B cell (primary cell): ENCODE measurements at regions not wholly inside any gene's neighbourhood (a gene's known extent, or its start where the extent isn't known, plus 50 kb on each side); places are given as distances from the start of the nearest gene placed in this dataset.

ENCODE experiments used
- ATAC-seq: fragments of 200-7000 bp; cut with Tn5 transposase; one replicate; pipeline ENCODE4 v1.10.0; 2021; ENCODE audit warnings: low read depth, mild to moderate bottlenecking, moderate number of reproducible peaks, moderate library complexity
- CTCF ChIA-PET: fragments of 350-600 bp; sonication (Branson Sonifier 250); formaldehyde crosslinking; loops from one replicate; lab custom pipeline; 2021; ENCODE audit warnings: antibody characterized with exemption, inconsistent platforms; lab: Charles Lee
- POLR2A ChIA-PET: fragments of 350-600 bp; sonication (Branson Sonifier 250); formaldehyde crosslinking; loops from one replicate; lab custom pipeline; 2021; ENCODE audit warnings: antibody characterized with exemption; lab: Charles Lee
- DNase-seq: peaks from one replicate; pipeline ENCODE4 v3.0.0; 2013
- H2AFZ ChIP-seq: 2 replicates; pipeline ENCODE4 v1.6.1; 2012; ENCODE audit warnings: mild to moderate bottlenecking, low read depth, low read length; ENCODE audit not compliant: insufficient read depth, poor library complexity, severe bottlenecking
- H3K27ac ChIP-seq, 2 donors: 1 replicate in 1 of 2; 2 replicates in 1 of 2; pipeline ENCODE4 v1.5.1; 2012 to 2013; ENCODE audit warnings: low read length in 2 of 2, mild to moderate bottlenecking in 2 of 2, moderate library complexity in 1 of 2
- H3K27me3 ChIP-seq, 4 experiments: fragments of 200-600 bp in 1 of 4; sonication (generic) in 1 of 4; replicated peaks in 1 of 4; 1 replicate in 2 of 4; 2 replicates in 2 of 4; pipeline versions ENCODE4 v1.6.1 to v1.7.0; 2013 to 2016; ENCODE audit warnings: low read length in 3 of 4, mild to moderate bottlenecking in 2 of 4, mixed read lengths in 1 of 4, moderate library complexity in 1 of 4; ENCODE audit not compliant: insufficient read depth in 4 of 4, control insufficient read depth in 3 of 4; ENCODE audit errors: control extremely low read depth in 1 of 4
- H3K36me3 ChIP-seq, 2 experiments: replicated peaks in 1 of 2; 1 replicate in 1 of 2; 2 replicates in 1 of 2; pipeline versions ENCODE4 v1.6.1 to v1.7.1; 2013; ENCODE audit warnings: low read length in 1 of 2; ENCODE audit not compliant: insufficient read depth in 2 of 2, control insufficient read depth in 1 of 2; ENCODE audit errors: control extremely low read depth in 1 of 2, extremely low read depth in 1 of 2
- H3K4me1 ChIP-seq, 2 donors: fragments of 200-600 bp in 1 of 2; sonication (generic) in 1 of 2; 1 replicate in 1 of 2; 2 replicates in 1 of 2; pipeline versions ENCODE4 v1.5.1 to v1.6.1; 2013 to 2017; ENCODE audit warnings: low read length in 2 of 2; ENCODE audit not compliant: control insufficient read depth in 2 of 2, insufficient read depth in 2 of 2
- H3K4me2 ChIP-seq: replicated peaks from 2 replicates; pipeline ENCODE3; 2012; ENCODE audit warnings: mild to moderate bottlenecking, low read depth, low read length; ENCODE audit not compliant: poor library complexity, severe bottlenecking
- H3K4me3 ChIP-seq, 5 experiments: fragments of 200-600 bp in 1 of 5; sonication (generic) in 1 of 5; 1 replicate in 3 of 5; 2 replicates in 2 of 5; pipeline versions ENCODE4 v1.5.1 to v1.7.0; 2011 to 2016; ENCODE audit warnings: low read length in 4 of 5, mild to moderate bottlenecking in 4 of 5, low read depth in 2 of 5, control low read depth in 1 of 5, moderate library complexity in 1 of 5; ENCODE audit not compliant: insufficient read depth in 1 of 5; ENCODE audit errors: control extremely low read depth in 1 of 5, extremely low read depth in 1 of 5
- H3K79me2 ChIP-seq: fragments of 200-600 bp; sonication (generic); one replicate; pipeline ENCODE4 v1.6.0; 2016; ENCODE audit warnings: low read length; ENCODE audit not compliant: control insufficient read depth, insufficient read depth
- H3K9ac ChIP-seq: fragments of 200-600 bp; sonication (generic); 2 replicates; pipeline ENCODE4 v1.6.1; 2017; ENCODE audit warnings: mild to moderate bottlenecking, low read length, moderate library complexity
- H3K9me3 ChIP-seq, 3 donors: one replicate each; pipeline versions ENCODE4 v1.6.1 to v1.7.1; 2013; ENCODE audit warnings: low read length in 2 of 3; ENCODE audit not compliant: control insufficient read depth in 2 of 3, insufficient read depth in 1 of 3; ENCODE audit errors: control extremely low read depth in 1 of 3
- H4K20me1 ChIP-seq: 2 replicates; pipeline ENCODE4 v1.6.0; 2012; ENCODE audit warnings: mild to moderate bottlenecking, low read length; ENCODE audit not compliant: insufficient read depth, control insufficient read depth, poor library complexity, severe bottlenecking
- H3K27ac Mint-ChIP-seq: one replicate; pipeline ENCODE4 v1.8.0; 2021; ENCODE audit warnings: mixed read lengths
- H3K27me3 Mint-ChIP-seq: one replicate; pipeline ENCODE4 v1.8.0; 2021; ENCODE audit warnings: mixed read lengths
- H3K4me1 Mint-ChIP-seq: one replicate; pipeline ENCODE4 v1.8.0; 2021; ENCODE audit warnings: mixed read lengths
- H3K4me3 Mint-ChIP-seq: one replicate; pipeline ENCODE4 v1.8.0; 2021; ENCODE audit warnings: mixed read lengths
- H3K9me3 Mint-ChIP-seq: one replicate; pipeline ENCODE4 v1.8.0; 2022; ENCODE audit warnings: mixed read lengths; ENCODE audit not compliant: insufficient read depth
- EZH2 ChIP-seq: IDR thresholded peaks from 2 replicates; pipeline ENCODE4 v1.6.1; 2012; ENCODE audit warnings: borderline replicate concordance, low read depth, mild to moderate bottlenecking, moderate library complexity, low read length; ENCODE audit not compliant: insufficient read depth, poor library complexity, severe bottlenecking
- WGBS: methylation state at CpG from one replicate; pipeline ENCODE4 v1.1.5; 2013; ENCODE audit warnings: missing lambda C conversion rate; ENCODE audit not compliant: insufficient coverage; 5-methylcytosine and 5-hydroxymethylcytosine counted together
- intact Hi-C: fragments of 100-400 bp; cut with micrococcal nuclease; formaldehyde crosslinking; loops from one replicate; pipeline ENCODE4 v1.10.0; 2022
- TF ChIP-seq, protein P1 (sequence below): fragments of 200-600 bp; IDR thresholded peaks from one replicate; pipeline ENCODE4 v1.8.0; 2022; ENCODE audit warnings: antibody characterized with exemption, mild to moderate bottlenecking

DNA sequence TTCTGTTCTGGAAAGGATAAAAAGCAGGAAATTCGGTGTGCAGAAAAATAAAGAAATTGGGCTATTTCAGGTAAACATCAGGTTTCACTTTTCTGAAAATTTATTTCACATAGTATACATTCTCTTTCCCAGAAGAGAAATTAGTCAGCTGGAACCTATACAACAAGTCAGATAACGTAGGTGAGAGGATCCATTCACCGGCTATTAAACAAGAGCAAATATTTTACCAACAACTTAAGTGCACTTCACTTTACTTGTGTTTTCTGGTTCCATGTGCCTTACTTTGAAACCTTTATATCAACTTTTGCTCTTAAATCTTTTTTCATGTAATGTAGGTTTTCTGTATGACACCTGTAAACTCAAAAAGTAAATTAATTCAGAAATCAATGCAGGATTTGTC is 839.7 kb downstream of the CDH11 start:
- no peaks in the 10 kb centered on the region for H3K9me3 Mint-ChIP-seq
- no peaks in the 10 kb centered on the region for H3K4me1 Mint-ChIP-seq
- intact Hi-C loops: no loop called here
- Histone ChIP-seq H2AFZ (no peak overlapping the region), H3K9me3 (peaks cover 0 to 3% (median 2%) of the 10 kb centered on the region in 3 donors), H3K79me2 (no peaks in the 10 kb centered on the region), H3K27me3 (no peaks in the 10 kb centered on the region), H3K27ac (no peak overlapping the region), H3K36me3 (no peaks in the 10 kb centered on the region), H3K4me3 (no peak overlapping the region), H3K9ac (no peak overlapping the region), H4K20me1 (no peaks in the 10 kb centered on the region), H3K4me2 (no peak overlapping the region), H3K4me1 (no peaks in the 10 kb centered on the region)
- ChIA-PET POLR2A (no interaction called here), CTCF (no interaction called here)
- ATAC-seq: no peak
- H3K4me3 Mint-ChIP-seq: no peak overlapping the region
- no peaks in the 10 kb centered on the region for H3K27me3 Mint-ChIP-seq
- H3K27ac Mint-ChIP-seq: no peak overlapping the region
- TF ChIP-seq EZH2: no peak
- TF ChIP-seq, protein P1, sequence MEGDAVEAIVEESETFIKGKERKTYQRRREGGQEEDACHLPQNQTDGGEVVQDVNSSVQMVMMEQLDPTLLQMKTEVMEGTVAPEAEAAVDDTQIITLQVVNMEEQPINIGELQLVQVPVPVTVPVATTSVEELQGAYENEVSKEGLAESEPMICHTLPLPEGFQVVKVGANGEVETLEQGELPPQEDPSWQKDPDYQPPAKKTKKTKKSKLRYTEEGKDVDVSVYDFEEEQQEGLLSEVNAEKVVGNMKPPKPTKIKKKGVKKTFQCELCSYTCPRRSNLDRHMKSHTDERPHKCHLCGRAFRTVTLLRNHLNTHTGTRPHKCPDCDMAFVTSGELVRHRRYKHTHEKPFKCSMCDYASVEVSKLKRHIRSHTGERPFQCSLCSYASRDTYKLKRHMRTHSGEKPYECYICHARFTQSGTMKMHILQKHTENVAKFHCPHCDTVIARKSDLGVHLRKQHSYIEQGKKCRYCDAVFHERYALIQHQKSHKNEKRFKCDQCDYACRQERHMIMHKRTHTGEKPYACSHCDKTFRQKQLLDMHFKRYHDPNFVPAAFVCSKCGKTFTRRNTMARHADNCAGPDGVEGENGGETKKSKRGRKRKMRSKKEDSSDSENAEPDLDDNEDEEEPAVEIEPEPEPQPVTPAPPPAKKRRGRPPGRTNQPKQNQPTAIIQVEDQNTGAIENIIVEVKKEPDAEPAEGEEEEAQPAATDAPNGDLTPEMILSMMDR: no peak
- no peak for DNase-seq
- WGBS: no CpG with 5 or more reads among the region's 3 CpGs

GRCh38 chr16:64280317-64280716 is 841.5 kb downstream of the CDH11 start:
- Histone ChIP-seq H3K4me2 (no peak overlapping the region), H2AFZ (no peak overlapping the region), H3K27me3 (no peaks in the 10 kb centered on the region), H3K4me1 (no peaks in the 10 kb centered on the region), H4K20me1 (no peaks in the 10 kb centered on the region), H3K36me3 (no peaks in the 10 kb centered on the region), H3K9me3 (peaks cover 0 to 3% (median 2%) of the 10 kb centered on the region in 3 donors), H3K9ac (no peak overlapping the region), H3K79me2 (no peaks in the 10 kb centered on the region), H3K27ac (no peak overlapping the region), H3K4me3 (no peak overlapping the region)
- WGBS: 77% methylated on average over 7 of the region's 9 CpGs
- H3K27me3 Mint-ChIP-seq: no peaks in the 10 kb centered on the region
- intact Hi-C loops: no loop called here
- H3K27ac Mint-ChIP-seq: no peak overlapping the region
- H3K4me1 Mint-ChIP-seq: no peaks in the 10 kb centered on the region
- TF ChIP-seq EZH2: no peak
- TF ChIP-seq, protein P1: no peak
- DNase-seq (no peak), ATAC-seq (no peak)
- H3K9me3 Mint-ChIP-seq: no peaks in the 10 kb centered on the region
- CTCF ChIA-PET: no interaction called here
- POLR2A ChIA-PET: no interaction called here
- H3K4me3 Mint-ChIP-seq: no peak overlapping the region
